NB4 (cell line): ENCODE measurements at regions not wholly inside any gene's neighbourhood (a gene's known extent, or its start where the extent isn't known, plus 50 kb on each side); places are given as distances from the start of the nearest gene placed in this dataset.

Source experiments
- CTCF ChIP-seq: IDR thresholded peaks from one replicate; pipeline ENCODE4 v1.5.1; 2012; ENCODE audit warnings: low read depth, low read length
- MAX ChIP-seq: IDR thresholded peaks from 2 replicates; pipeline ENCODE4 v1.6.1; 2011; ENCODE audit warnings: low read depth, low read length

- TF ChIP-seq CTCF: no peak
- TF ChIP-seq MAX: no peak
Measured at GRCh38 chr11:8788616-8789015, 106.0 kb downstream of the RPL27A start.
